SHP77 treated with DMSO at 0.1 percent for 48 hours (cell line): ENCODE measurements at regions not wholly inside any gene's neighbourhood (a gene's known extent, or its start where the extent isn't known, plus 50 kb on each side); places are given as distances from the start of the nearest gene placed in this dataset.

Experiments
- DNase-seq: peaks from one replicate; lab custom pipeline; 2025; lab: John Stamatoyannopoulos, UW

- no peak for DNase-seq
These were observed 59.5 kb upstream of the DYRK2 start for GRCh38 chr12:67589078-67589477.

GRCh38 chr12:67590149-67590790, 58.3 kb upstream of the DYRK2 start:
- no peak for DNase-seq

- DNase-seq, result no peak
These were observed 56.1 kb upstream of the DYRK2 start for GRCh38 chr12:67592228-67593011.

- DNase-seq, result no peak
These were observed 55.5 kb upstream of the DYRK2 start for GRCh38 chr12:67593041-67593440.

- no peak for DNase-seq
These were observed 54.8 kb upstream of the DYRK2 start for GRCh38 chr12:67593461-67594330.

GRCh38 chr12:67594888-67595287, 53.7 kb upstream of the DYRK2 start:
- no peak for DNase-seq

GRCh38 chr12:67595365-67595764, 53.2 kb upstream of the DYRK2 start:
- no peak for DNase-seq

- no peak for DNase-seq
These were observed 49.9 kb upstream of the DYRK2 start for GRCh38 chr12:67598598-67598997.
